ENCODE measurements at regions not wholly inside any gene's neighbourhood (a gene's known extent, or its start where the extent isn't known, plus 50 kb on each side); places are given as distances from the start of the nearest gene placed in this dataset.

GRCh38 chr14:99325016-99325415 lies 53.0 kb upstream of the BCL11B start:
- no peak for TF ChIP-seq CTCF (IDR thresholded peaks at IDR 0.05)
- TF ChIP-seq POLR2A (IDR thresholded peaks at IDR 0.05): no peak
